OCI-LY7 (cell line): ENCODE measurements at regions not wholly inside any gene's neighbourhood (a gene's known extent, or its start where the extent isn't known, plus 50 kb on each side); places are given as distances from the start of the nearest gene placed in this dataset.

Experiments used
- CTCF ChIP-seq: fragments of 200-600 bp; sonication (generic); conservative IDR thresholded peaks from 2 replicates; pipeline ENCODE4 v1.5.1; 2014; ENCODE audit warnings: mild to moderate bottlenecking, antibody characterized with exemption, low read length, moderate library complexity, mixed read lengths
- EZH2phosphoT487 ChIP-seq: fragments of 200-600 bp; sonication (generic); IDR thresholded peaks from 2 replicates; pipeline ENCODE4 v1.6.1; 2018; ENCODE audit warnings: low read depth, borderline replicate concordance, mild to moderate bottlenecking, mixed run types, antibody characterized with exemption, low read length, moderate library complexity, mixed read lengths

DNA sequence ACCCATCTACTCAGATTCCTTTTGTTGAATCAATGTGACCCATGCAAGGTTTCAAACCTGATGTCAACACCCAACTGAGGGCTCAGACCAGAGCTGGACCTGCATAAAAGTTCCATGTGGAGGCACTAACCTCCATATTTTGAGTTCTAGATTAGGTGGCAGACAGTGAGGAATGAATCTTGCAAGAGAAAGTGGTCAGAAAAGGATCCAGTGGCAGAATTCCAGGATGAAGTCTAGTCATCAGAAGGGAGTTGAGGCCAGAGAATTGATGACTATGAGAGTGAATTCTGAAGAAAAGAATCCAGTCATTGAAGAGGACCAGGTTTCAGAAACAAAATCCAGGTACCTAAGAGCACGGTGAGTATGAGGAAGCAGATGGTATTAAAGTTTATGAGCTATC lies 205.1 kb upstream of the RGMB start:
- TF ChIP-seq CTCF (no peak), EZH2phosphoT487 (no peak)
